ENCODE measurements at regions not wholly inside any gene's neighbourhood (a gene's known extent, or its start where the extent isn't known, plus 50 kb on each side); places are given as distances from the start of the nearest gene placed in this dataset.

DNA sequence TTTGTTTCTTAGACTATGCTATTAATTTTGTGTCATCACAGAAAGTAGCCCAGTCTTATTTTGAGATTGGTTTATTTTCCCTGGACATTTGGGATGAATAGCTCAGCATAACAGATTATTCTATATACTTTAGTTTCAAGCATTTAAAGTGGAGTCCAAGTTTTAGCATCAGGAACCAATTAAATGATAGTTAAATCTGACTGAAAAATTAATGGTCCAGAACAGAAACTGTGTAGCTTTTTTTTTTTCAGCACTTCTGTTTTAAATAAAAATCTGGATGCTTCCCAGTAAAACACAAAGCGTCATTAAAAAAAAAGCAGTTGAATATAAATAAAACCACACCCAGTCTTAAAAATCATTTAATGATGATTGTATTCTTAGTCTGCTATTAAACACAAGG lies 59.4 kb upstream of the PITX2 start:
- DNase-seq (ENCODE audit: low read depth in 1 of 2, low spot score in 2 of 2) (no peak), FAIRE-seq (no peak)
- Histone ChIP-seq H3K4me1 (replicated peaks in 1 of 4; ENCODE audit: control insufficient read depth in 3 of 4, insufficient read depth in 4 of 4, low read length in 3 of 4) (peaks cover 0 to 5% (median 0%) of the 10 kb centered on the region in 4 experiments; a peak in 2 of 7 replicates), H3K56ac (replicated peaks; ENCODE audit: insufficient read length, low read depth, low read length) (no peak overlapping the region), H4K8ac (ENCODE audit: extremely low read depth, insufficient read depth, low read length) (no peak overlapping the region), H2BK5ac (ENCODE audit: low read depth, low read length) (no peak overlapping the region), H3K36me3 (ENCODE audit: control insufficient read depth in 2 of 4, insufficient read depth in 4 of 4, low read length in 3 of 4) (no peaks in the 10 kb centered on the region), H3K27me3 (replicated peaks in 1 of 4; ENCODE audit: control insufficient read depth in 3 of 4, extremely low read depth in 1 of 4, insufficient read depth in 3 of 4, low read length in 3 of 4) (no peaks in the 10 kb centered on the region), H3K4ac (replicated peaks; ENCODE audit: insufficient read length, low read depth, low read length) (no peak overlapping the region), H4K5ac (ENCODE audit: insufficient read length, low read depth, low read length) (no peak overlapping the region), H3K9me3 (ENCODE audit: insufficient read depth in 2 of 2, low read depth in 1 of 2, low read length in 1 of 2) (no peaks in the 10 kb centered on the region), H4K91ac (replicated peaks; ENCODE audit: insufficient read length, low read length) (no peak overlapping the region), H3K79me2 (ENCODE audit: control insufficient read depth in 1 of 2, insufficient read depth in 2 of 2, low read length in 2 of 2) (no peaks in the 10 kb centered on the region), H3K79me1 (ENCODE audit: low read depth, low read length) (no peaks in the 10 kb centered on the region), H3K9ac (replicated peaks in 1 of 4; ENCODE audit: extremely low read depth in 1 of 4, low read depth in 3 of 4, low read length in 3 of 4) (no peak overlapping the region), H2BK120ac (replicated peaks; ENCODE audit: low read depth, low read length) (no peak overlapping the region), H3K4me2 (ENCODE audit: insufficient read depth in 1 of 2, low read depth in 2 of 2, low read length in 2 of 2) (no peak overlapping the region), H2BK15ac (ENCODE audit: low read length) (no peak overlapping the region), H2AK5ac (ENCODE audit: low read depth, low read length) (no peak overlapping the region), H2AFZ (ENCODE audit: low read length) (no peak overlapping the region), H3K4me3 (ENCODE audit: extremely low read depth in 1 of 4, insufficient read depth in 2 of 4, low read depth in 3 of 4, low read length in 4 of 4) (no peak overlapping the region), H4K20me1 (replicated peaks in 1 of 2; ENCODE audit: control insufficient read depth in 1 of 2, insufficient read depth in 2 of 2, low read length in 2 of 2) (no peaks in the 10 kb centered on the region), H3K14ac (ENCODE audit: insufficient read length) (no peak overlapping the region), H3K23ac (ENCODE audit: insufficient read length) (no peak overlapping the region), H2BK20ac (ENCODE audit: low read length) (no peak overlapping the region), H2BK12ac (ENCODE audit: low read depth, low read length) (no peak overlapping the region), H3K27ac (ENCODE audit: low read depth, low read length) (no peak overlapping the region), H3K18ac (ENCODE audit: extremely low read depth, low read length) (no peak overlapping the region), H3K23me2 (ENCODE audit: low read depth, low read length) (no peaks in the 10 kb centered on the region)
- POLR2A ChIA-PET (ENCODE audit: partially characterized antibody): no interaction called here
- WGBS, 2 experiments (ENCODE audit: extremely low coverage in 1 of 2, insufficient coverage in 1 of 2, insufficient read length in 1 of 2, insufficient replicate concordance in 2 of 2, low coverage in 1 of 2, low lambda C conversion rate in 2 of 2, missing lambda C conversion rate in 1 of 2): 90% methylated on average over 1 of the region's 1 CpG; no CpG with 5 or more reads in 1 of the 2 experiments
- CTCF ChIA-PET (ENCODE audit: partially characterized antibody): no interaction called here
- no peak for TF ChIP-seq NRF1 (IDR thresholded peaks at IDR 0.05; ENCODE audit: low read depth, low read length)
- TF ChIP-seq BCL11A (IDR thresholded peaks at IDR 0.05; ENCODE audit: low read depth in 2 of 2, low read length in 2 of 2): no peak
